ENCODE measurements at regions not wholly inside any gene's neighbourhood (a gene's known extent, or its start where the extent isn't known, plus 50 kb on each side); places are given as distances from the start of the nearest gene placed in this dataset.

DNA sequence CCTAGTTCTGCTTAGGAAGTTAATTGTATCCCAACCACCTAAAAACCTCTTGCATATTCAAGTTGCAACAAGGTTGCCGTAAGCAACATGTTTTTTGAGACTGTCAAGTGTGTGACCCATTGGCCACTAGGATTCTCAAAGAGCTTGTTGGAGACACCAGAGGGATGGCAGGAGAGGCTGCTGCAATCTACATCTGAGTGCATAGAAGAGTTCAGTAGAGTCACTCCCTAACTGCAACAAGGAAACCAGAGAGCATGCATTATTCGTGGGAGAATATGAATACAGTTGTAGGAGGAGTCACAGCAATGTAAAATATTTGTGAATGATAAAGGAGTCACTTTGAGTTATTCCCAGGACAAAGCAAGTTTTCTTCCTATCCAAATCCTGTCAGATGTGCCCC lies 538.6 kb downstream of the TNS3 start:
- DNase-seq (ENCODE audit: low read depth in 2 of 2) = no peak

DNA sequence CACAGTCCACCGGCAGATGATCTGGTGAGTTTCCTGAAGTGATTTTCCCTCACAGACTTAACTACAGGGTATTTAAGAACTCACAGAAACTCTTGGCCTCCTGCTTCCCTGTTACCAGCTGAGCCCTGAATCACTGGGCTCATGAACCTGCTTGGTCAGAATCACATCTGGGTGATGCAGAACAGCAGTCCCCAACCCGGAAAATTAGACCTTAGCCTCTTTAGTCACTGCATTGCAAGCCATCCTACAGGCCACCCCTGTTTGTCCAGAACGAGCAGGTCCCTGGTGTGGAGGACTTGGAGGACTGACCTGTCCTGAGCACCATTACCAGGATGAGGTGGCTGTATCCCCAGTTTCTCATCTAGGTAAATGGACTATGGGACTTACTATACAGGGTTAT lies 539.2 kb downstream of the TNS3 start:
- DNase-seq (ENCODE audit: low read depth in 2 of 2) = no peak

DNA sequence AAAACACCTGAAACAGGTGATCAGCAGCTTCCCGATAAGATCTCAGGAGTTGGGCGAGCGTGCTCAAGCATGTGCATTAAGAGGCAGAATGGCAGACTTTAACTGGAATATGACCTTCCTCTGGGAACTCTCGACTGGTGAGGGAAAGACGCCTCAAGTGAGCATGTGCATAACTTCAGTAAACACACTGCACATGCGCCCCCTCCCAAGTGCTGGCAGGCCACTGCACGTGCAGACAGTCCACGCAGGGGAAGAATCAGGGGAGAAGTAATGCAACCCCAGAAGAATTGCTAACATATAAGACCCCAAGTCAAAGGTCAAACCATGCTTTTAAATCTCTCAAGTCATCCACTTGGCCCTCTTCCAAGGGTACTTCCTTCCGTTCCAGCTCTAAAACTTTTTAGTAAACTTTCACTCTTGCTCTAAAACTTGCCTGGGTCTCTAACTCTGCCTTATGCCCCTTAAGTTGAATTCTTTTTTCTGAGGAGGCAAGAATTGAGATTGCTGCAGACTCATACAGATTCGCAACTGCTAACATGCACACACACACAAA lies 541.0 kb downstream of the TNS3 start:
- no peak for DNase-seq (ENCODE audit: low read depth in 2 of 2)

DNA sequence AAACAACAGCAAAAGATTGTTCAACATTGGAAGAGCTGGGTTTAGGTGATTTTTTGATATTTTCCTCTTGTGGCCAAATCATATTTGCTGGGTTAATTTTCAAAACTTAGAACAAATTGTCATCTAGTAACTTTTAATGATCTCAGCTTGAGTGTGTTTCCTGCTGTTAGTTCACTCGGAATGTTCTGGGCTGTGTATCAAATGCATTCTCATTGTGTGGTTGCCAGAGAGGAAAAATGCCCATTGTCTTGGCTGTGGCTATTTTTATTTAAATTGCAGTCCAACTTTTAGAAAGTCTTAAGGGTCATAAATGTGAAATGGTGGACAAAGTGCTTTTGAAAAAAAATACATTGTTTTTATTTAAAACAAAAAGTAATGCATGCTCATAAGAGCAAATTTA lies 542.0 kb downstream of the TNS3 start:
- DNase-seq (ENCODE audit: low read depth in 2 of 2) = no peak

DNA sequence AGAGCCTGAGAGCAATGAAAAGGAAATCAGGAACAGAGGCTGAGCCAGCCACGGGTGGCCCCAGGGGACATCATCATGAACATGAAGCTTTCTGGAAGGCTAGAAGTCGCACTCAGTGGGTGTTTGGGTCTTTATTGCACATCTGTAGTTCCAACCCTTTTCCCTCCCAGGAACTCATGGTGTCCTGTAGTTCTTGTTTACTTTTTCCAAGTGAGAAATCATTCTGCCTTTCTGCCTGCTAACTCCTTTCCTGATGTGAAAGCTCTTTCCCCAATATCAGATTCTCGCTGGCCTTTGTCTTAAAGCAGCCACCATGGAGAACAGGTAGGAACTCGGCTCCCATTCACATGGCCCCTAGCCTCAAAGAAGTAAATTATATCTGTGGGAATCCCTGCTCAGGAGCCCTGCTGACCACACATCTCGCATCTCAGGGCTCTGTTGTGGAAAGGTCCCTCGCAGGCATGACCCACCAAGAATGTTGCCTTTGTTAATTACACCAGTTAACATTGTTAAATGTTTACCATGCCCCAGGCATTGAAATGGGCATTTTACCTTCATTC lies 542.7 kb downstream of the TNS3 start:
- DNase-seq (ENCODE audit: low read depth in 2 of 2) = no peak

DNA sequence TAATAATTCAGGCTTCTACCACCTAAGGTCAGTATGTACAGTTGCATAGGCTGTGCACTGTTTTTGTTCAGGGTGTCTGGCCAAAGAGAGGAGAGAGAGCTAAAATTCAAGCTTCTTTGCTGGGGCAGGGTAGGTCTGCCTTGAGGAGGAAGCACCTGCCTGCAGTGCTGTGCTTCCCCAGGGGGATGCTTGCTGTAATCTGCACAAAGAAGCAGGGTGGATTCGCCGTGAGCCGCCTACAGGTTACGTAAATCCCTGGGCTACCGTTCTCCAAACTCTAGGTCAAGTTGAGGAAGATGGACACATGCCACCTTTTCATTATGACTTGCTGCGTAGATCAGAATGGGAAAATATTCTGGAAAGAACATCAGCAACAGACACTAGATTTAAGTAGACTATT lies 543.3 kb downstream of the TNS3 start:
- no peak for DNase-seq (ENCODE audit: low read depth in 2 of 2)

DNA sequence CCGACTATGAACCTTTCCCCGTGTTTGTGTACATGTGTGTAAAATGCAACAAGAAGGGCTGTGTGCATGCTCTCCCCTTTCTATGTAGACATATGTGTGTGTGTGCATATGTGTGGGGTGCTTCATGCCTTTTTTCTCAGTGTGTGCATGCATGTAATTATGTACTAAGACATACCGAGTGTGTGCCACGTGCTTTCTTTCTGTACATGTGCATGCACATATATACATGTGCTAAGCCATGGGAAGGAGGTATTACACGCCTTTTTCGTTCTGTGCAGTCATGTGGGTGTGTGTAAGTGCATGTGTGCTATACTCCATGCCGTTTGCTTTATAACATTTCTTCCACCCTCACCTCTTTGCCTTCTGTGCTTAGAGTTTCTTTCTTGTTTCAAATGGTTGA lies 544.3 kb downstream of the TNS3 start:
- no peak for DNase-seq (ENCODE audit: low read depth in 2 of 2)

DNA sequence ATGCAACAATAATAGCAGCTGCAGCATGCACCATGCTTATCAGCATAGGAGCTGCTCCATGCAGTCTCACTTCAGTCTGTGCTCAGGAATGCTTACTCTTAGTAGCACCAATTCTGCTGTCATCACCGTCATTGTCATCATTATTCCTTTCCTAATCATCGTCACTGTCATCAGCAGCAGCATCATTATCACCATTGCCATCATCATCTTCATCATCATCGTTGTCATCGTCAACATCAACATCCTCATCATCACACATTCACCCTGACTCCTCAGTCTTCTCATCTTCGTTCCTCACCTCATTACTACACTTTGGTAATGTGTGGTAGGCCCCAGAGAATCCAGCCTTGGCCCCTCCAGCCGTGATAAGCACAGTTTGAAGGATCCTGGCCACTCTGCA lies 545.0 kb downstream of the TNS3 start:
- DNase-seq (ENCODE audit: low read depth in 2 of 2) = no peak

DNA sequence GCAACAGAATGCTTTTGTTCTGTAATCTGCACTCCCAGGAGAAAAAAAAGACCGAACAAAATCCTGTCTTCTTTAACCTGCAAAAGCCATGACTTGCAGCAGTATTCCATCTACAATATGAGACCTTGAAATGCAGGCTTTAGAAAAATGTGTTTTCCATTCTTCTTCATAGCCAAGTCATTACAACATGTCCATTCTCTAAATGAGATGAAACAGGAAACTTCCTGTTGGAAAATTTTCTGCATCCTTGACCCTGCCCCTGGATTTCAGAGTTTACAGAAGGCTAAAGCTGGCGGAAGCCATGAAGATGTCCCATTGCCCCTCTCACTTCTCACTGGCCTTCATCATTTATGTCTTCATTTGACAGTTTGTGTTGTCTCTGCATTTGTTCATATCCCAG lies 546.4 kb downstream of the TNS3 start:
- no peak for DNase-seq (ENCODE audit: low read depth in 2 of 2)

DNA sequence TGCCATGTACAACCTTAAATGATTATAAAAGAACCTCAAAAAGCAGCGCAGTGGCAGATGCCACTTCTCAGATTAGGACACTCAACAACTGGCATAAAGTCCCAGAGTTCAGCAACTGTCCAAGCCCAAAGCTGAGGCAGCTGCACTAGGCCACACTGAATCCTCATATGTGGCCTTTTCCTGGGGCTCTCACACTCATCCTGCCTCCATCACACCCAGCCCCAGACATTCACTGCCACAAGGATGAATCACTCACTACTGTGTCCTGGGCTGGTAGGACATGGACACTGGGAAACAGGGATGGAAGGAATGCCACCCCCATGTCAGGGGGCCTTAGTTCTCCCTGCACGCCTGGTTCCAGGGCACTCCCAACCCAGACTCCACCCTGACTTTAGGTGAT lies 547.7 kb downstream of the TNS3 start:
- DNase-seq (ENCODE audit: low read depth in 2 of 2) = no peak

DNA sequence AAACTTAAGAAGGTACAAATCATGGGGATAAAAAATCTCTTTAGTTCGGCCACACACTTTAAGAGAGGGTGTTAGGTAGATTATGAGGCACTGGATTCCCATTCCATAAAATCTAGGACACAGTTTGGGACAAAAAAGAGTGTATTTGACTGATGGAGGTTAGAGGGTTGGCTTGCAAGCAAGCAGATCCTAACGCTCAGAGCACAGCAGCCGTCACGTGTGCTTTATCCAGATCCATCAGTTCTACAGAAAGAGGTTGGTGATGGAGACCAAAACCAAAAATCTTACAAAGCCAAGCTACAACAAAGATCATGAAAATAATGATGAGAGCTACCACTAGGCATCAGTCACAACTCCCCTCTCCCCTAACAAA lies 549.4 kb downstream of the TNS3 start:
- no peak for DNase-seq (ENCODE audit: low read depth in 2 of 2)

DNA sequence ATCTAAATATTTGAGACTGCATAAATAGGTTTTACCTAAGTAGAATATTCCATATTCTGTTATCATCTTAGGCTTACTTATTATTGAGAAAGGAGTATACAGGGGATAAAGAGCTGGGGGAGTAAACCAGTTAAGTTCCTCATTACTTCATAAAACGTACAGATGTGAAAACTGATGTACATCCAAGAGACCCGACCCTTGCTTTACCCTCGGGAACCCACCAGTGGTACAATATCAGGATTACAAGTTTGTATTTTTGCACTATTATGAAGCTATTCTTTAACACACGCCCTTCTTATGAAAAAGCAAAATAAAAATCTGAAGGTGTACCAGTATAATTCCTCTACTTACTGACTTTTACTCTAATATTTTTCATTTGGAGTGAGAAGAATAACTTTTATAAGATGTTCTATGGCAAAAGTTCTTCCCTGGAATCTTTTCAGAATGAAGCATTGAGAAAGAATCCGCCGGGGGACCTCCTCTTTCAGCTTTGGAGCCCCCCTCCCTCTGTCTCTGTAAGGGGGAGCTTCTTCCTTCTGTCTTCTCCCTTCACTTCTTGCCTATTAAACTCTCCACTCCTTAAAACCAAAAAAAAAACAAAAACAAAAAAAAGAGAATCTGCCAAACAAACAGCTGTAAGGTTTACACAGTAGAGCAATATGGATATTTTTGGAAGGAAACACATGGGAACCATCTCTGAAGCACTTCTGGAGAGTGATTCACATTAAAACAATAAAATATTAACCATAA lies 550.0 kb downstream of the TNS3 start:
- DNase-seq (ENCODE audit: low read depth in 2 of 2) = no peak

DNA sequence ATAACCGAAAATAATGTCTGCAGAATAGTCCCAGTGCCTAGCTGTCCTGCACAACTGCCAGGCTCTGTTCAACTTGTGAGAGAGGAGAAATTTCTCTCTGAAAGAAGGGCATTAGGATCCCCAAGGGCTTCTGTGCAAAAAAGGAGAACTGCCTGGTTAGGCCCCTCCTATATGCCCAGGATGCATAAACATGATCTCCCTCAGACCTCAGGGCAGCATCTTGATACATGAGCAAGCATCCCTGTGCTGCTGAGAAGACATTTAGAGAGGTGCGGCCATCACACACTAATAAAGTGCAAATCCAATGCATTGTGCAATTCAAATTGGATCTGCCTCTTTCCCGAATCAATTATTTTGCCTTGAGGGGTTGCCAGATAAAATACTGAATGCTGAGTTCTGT lies 553.6 kb downstream of the TNS3 start:
- DNase-seq (ENCODE audit: low read depth in 2 of 2) = no peak

DNA sequence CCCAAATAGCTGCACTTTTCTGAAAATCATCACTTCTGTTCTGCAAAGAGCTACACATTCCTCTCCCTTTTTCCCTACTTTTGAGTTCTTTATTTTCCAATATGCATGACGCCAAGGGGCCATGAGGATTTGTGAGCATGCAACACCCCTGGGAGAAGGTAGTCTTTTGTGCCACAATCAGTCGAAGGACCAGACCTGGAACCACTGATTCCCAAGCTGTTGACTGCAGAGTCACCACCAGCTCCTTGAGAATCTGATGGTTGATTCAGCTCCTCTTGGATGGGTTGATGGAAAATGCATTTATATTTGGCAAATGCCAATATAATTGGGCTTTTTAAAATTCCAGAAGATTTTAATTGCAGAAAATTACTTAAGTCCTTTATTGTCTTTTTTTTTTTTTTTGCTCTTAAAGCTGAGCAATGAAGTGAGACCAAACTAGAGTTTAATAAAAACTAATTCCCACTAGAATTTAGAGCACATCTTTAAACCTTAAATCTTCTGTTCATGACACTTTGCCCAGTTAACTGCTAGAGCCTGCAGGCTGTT lies 554.1 kb downstream of the TNS3 start:
- DNase-seq (ENCODE audit: low read depth in 2 of 2) = no peak

DNA sequence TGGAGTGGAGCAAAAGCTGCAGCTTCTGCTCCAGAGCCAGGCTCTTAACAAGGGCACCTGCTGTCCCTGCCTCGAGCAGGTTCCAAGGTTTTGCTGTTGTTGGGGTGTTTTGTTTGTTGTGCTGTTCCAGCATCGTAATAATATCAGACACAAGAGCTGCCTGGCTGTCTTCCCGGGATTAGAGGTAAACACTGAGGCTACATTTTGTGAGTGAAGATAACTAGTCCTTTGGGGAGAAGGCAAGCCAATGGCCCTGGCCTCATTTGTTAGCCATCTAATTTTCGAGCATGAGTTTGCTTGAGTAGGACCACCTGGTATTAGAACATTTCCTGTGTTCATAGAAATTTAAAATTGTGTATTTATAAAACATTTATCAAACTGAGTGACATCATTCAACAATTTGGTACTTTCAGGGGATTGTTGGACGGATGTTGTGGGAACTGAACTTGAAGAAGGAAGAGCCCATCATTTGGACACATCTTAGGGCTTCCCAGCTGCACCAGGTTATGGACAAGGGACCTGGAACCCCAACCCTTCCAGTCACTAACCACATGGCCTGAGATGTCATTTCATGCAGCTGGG lies 555.0 kb downstream of the TNS3 start:
- DNase-seq (ENCODE audit: low read depth in 2 of 2) = no peak

DNA sequence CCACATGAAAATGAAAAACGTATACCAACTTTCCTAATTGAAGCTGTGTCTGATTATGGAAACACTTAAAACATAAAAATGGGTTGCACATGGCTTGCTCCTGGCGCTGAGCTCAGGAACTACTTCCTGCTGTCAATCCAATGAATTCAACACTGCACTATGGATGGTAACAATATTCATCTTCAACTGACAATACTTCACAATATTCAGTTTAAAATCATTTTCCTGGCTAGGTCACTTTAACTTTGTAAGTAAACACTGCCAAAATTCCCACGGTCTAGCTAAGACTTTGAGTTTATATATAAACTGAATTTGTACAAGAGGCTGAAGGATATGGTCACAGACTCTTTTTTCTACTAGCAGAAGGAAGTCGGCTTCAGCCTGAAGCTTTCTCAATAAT lies 556.9 kb downstream of the TNS3 start:
- no peak for DNase-seq (ENCODE audit: low read depth in 2 of 2)

DNA sequence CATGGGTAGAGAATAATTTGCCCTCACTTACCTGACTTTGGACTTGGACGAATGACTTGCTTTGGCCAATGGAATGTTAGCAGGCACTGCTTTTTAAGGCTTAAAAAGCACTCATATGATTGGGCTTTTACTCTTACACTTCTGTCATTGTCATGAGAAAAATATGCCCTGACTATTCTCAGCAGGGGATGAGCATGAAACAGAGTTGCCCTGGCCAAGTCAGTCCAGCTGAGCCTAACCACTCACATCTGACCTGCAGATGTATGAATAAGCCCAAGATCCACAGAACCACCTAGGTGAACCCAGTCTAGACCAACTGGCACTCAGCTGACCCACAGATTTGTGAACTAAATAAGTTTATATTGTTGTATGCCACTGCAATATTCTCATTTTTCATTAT lies 573.5 kb downstream of the TNS3 start:
- no peak for DNase-seq (ENCODE audit: low read depth in 2 of 2)

DNA sequence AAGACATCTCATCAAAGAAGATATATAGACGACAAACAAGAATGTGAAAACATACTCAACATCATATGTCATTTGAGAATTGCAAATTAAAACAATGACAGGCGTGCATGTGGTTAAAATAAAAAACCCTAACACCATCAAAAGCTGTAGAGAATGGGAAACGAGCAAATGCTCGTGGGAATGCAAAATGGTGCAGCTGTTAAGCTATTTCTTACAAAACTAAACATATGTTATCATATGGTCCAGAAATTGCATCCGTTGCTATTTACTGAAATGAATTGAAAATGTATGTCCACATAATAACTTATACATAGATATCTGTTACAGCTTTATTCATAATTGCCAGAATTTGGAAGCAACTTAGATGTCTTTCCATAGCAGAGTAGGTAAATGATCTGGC lies 574.4 kb downstream of the TNS3 start:
- no peak for DNase-seq (ENCODE audit: low read depth in 2 of 2)

DNA sequence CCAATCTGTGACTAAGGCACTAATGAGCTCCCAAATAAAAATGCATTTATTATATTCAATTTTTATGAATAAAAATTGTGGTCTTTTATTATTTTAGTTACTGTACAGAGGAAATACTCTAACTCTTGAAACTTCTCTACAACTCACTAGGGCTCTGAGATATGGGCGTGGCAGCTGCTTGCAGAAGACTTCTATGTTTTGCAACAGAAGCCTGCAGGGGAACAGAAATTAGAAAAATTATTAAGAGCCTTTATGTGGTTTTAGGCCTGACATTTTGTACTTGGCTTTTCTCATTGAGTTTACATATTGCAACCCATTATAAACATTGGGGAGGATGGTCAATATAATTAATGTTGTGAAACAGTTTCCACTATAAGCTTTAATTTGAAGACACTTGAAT lies 581.4 kb downstream of the TNS3 start:
- DNase-seq (ENCODE audit: low read depth in 2 of 2) = no peak

DNA sequence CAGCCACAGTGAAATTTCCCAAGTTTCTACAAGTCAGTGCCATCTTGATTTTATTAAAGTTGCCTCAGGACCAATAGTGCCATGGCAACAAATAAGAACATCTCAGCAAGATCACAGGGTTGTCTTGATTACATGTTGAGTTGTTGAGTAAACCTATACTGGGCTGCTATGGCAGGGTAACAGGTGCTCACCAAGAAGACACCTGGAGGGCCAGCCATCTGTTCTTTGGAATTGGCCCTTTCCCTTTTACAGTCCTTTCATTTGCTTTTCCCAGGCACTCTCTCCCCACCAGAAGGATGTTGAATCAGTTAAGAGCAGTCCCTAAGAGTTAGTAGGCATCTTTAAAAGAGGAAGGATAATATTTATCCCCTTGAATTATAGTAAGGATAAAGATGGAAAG lies 582.0 kb downstream of the TNS3 start:
- no peak for DNase-seq (ENCODE audit: low read depth in 2 of 2)

DNA sequence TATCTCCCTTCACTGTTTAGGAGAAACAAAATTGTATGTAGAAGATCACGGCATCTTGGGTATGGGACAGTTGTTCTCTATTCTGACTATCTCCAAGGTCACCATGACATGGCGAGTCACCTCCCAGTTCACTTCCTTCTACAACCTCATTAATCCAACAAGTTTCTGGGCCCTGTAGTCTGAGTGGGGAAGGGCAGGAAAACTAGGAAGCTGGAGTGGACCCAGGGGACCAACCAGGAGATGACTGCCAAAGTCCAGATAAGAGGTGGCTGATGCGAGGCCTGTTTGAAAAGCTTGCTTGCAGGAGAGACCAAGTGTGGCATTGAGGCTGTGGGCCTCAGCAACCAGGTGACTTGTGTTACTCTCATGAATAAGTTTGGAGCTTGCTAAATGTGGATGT lies 584.9 kb downstream of the TNS3 start:
- DNase-seq (ENCODE audit: low read depth in 2 of 2) = no peak

DNA sequence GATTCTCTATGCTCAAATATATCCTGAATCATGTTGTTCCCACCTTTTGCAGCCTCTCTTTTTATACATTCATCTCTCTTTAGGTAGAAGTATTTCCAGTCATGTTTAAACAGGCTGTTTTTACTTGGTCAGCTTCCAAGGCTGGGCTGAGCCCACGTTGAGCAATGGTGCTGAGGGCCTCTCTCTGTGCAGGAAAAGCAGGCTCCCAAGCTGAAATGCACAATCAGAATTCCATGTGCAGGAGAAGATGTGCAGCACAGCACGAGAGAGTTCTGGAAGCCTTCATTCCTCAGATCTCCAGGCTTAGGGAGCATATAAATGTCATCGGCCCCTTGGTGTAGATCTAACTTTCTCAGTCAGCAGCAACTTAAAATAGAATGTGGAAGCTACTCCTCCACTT lies 588.5 kb downstream of the TNS3 start:
- no peak for DNase-seq (ENCODE audit: low read depth in 2 of 2)

DNA sequence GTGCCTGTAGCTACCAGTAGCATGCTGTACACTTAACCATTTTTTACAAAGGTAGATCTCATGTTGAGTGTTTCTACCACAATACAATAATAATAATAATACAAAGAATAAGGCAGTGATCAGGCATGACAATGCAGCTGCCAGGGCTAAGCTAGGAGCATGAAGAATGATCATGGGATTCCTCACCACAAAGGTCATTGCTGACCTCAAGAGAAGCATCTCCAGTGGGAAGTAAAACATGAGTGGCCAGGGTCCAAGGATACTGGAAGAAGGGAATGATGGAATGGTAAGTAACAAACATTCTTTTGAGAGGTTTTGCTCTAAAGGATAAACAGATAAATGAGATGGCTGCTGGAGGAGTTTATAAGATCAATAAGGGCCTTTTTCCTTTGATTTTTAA lies 591.1 kb downstream of the TNS3 start:
- DNase-seq (ENCODE audit: low read depth in 2 of 2) = no peak
